Mesenteric fat pad (tissue), 1 donor: ENCODE measurements at regions not wholly inside any gene's neighbourhood (a gene's known extent, or its start where the extent isn't known, plus 50 kb on each side); places are given as distances from the start of the nearest gene placed in this dataset.
"Not testable (repeated sequence)": the region's sequence is repeated elsewhere in the genome, so short reads cannot be mapped to it uniquely, and the experiment has no call there.

Experiments used
- DNase-seq: peaks from one replicate; pipeline ENCODE4 v3.0.0-alpha.2; 2020; ENCODE audit warnings: low spot score
- donor health status: DM: yes; HTN: yes; CAD: no.

DNA sequence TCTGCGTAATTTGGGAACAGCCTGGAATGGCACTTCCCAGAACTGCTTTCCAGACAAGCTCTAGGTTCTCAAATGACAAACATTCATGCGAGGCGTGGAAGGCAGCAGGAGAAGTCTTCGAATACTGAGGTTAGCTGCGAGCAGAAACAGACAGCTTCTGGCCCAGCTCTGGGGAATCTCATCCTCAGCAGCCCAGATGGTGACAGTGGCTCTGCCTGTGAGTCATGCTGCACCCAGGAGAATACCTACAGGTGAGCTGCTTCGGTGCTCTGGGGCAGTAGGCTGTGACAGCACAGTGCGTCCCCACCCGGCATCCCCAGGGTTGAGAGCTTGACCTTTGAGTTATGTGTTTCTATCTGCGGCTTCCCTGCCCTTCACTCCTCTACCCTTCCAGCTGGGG, 258.6 kb downstream of the KLF13 start:
- DNase-seq = no peak

DNA sequence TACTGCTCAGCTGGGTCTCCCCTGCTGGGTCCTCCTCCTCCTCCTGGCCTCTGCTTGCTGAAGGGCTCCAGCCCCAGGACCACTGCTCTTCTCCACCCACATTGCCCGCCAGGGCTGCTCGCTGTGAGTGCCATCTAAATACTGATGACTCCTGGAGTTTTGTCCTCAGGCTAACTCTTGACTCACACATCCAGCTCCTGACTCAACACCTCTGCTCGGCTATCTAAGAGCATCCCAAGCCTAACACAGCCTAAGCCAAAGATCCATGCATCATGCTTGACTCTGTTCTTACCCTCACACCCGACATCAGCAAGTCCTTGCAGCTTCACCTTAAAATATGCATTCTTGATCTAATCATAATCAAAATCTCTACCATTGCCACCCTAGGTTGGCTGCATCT, 260.2 kb downstream of the KLF13 start:
- no peak for DNase-seq

GRCh38 chr15:31587583-31587982, 260.9 kb downstream of the KLF13 start:
- DNase-seq = no peak

DNA sequence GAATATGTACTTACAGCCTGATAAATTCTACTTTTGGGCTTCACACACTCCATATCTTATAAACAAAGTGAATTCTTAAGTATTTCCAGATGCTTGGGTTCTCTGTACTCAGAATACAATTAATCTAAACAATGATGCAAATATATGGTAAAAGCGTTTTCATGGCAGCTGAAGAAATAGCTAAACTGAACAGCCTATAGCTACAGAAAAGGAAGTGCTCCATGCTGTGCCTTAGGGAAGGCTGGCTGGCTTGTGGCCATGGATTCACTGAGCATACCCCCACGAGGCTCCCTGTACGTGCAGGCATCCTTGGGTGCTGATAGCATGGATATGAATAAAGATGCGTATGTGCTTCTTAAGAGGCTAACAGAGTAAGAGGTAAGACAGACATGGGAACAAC, 264.0 kb downstream of the KLF13 start:
- DNase-seq = no peak

DNA sequence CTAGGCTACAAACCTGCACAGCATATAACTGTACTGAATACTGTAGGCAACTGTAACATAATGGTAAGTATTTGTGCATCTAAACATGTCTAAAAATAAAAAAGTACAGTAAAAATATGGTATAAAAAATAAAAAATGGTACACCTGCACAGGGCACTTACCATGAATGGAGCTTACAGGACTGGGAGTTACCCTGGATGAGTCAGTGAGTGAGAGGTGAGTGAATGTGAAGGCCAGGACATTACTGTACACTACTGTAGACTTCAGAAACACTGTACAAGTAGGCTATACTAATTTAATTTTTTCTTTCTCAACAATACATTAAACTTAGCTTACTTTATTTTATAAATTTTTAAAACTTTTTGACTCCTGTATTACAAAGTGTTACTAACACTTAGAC, 265.3 kb downstream of the KLF13 start:
- DNase-seq = no peak

DNA sequence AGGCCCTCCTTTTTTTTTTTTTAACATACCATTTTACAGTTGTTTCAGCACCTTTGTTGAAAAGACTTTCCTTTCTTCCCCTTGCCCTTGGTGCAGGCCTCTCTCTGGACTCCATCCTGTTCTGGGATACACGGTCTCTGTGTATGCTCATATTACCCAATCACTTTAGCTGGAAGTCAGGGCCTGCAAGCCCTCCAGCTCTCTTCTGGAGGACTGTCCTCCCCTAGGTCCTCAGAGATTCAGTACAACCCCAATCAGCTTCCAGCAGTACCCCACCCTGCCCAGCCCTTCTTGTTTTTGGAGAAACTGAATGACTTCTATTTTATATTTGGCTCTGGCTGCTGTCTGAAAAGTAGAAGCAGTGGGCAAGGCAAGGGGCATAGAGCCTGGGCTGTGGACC, 270.8 kb downstream of the KLF13 start:
- no peak for DNase-seq

DNA sequence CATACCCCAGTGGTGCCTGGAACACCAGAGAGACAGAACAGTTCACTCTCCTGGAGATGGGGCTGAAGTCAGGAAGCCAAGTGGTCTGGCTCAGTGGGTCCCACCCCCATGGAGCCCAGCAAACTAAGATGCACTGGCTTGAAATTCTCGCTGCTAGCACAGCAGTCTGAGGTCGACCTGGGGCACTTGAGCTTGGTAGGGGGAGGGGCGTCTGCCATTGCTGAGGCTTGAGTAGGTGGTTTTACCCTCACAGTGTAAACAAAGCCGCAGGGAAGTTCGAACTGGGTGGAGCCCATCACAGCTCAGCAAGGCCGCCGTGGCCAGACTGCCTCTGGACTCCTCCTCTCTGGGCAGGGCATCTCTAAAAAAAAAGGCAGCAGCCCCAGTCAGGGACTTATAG, 272.0 kb downstream of the KLF13 start:
- no peak for DNase-seq

- no peak for DNase-seq
Observed at GRCh38 chr15:31605467-31605931, 278.9 kb downstream of the KLF13 start.

GRCh38 chr15:31606194-31606669, 279.6 kb downstream of the KLF13 start:
- DNase-seq = no peak

DNA sequence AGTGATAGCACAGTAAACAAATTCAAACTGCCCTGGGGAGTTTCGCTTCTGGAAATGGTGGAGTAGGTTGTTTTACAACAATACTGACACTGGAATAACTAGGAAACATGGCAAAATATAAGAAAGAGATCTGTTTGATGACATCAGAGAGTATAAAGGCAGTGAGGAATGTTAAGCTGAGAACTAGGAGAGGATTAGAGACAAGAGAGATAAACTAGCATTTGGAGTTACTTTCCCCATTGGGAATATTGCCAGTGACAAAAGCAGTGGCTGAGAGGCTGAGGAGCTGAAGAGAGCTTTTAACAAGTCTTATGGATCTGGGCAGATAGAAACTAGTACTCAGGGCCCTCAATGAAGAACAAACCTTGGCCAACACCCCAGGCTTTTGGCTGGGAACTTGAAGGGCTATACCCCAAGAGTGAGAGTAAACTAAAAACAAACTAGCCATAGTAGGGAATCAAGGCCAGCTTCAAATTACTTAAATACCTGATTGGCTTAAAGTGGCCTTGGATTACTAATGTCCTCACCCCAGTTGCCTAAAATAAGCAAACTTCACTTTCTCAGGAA, 280.4 kb downstream of the KLF13 start:
- DNase-seq = no peak

DNA sequence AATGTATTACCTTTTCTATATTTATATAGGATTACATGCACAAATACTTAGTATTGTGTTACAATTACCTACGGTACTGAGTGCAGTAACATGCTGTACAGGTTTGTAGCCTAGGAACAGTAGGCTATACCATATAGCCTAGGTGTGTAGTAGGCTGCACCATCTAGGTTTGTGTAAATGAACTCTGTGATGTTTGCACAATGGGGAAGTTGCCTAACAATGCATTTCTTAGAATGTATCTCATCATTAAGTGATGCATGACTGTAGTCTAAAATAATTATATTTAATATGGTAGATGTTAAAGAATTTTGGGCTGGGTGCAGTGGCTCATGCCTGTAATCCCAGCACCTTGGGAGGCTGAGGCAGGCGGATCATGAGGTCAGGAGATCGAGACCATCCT, 281.0 kb downstream of the KLF13 start:
- no peak for DNase-seq

- DNase-seq = no peak
Observed at GRCh38 chr15:31609258-31609681, 282.6 kb downstream of the KLF13 start.

DNA sequence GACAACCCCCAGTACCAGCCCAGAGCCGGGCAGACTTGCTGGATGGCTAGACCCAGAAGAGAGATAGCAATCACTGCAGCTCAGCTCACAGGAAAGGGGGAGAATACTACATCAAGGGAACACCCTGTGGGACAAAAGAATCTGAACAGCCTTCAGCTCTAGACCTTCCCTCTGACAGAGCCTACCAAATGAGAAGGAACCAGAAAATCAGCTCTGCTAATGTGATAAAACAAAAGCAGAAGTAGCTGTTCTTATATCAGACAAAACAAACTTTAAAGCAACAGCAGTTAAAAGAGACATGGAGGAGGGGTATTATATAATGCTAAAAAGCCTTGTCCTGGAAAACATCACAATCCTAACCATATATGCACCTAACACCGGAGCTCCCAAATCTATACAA, 283.3 kb downstream of the KLF13 start:
- DNase-seq = no peak

DNA sequence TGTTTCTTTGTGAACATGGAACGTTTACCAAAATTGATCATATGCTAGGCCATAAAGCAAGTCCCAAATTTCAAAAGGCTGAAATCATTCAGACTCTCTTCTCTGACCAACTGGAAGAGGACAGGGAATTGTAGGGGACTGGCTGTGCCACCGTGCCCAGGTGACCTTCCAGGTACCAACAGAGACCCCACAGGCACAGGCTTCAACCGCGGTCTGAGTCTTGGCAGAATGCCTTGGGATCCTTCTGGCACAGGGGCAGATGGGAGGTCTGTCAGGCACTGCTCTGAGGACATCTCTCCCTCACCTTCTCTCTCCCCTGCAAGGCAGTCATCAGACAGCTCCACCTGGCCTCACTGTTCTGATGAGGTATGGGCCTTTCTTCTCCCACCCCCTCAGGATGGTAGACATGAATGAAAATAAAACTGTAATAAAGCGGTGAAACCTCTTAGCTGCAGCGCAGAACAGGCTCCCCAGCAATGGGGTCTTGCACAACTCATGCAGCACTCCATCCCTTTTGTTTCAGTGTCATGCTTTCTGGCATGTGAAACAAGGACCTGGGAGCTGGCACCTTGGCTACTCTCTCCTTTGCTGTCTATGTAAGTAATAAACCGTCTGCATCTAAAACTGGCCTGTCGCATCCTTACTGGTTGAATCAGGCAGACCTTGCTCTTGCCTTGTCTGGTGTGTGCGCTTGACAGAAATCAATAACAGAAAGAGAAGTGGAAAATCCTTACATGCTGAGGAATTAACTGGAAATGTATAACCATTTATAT, 289.2 kb downstream of the KLF13 start:
- DNase-seq = no peak

DNA sequence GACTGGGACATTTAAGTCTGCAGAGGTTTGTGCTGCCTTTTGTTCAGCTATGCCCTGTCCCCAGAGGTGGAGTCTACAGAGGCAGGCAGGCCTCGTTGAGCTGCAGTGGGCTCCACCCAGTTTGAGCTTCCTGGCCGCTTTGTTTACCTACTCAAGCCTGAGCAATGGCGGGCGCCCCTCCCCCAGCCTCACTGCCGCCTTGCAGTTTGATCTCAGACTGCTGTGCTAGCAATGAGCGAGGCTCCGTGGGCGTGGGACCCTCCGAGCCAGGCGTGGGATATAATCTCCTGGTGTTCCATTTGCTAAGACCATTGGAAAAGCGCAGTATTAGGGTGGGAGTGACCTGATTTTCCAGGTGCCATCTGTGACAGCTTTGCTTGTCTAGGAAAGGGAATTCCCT, 296.7 kb downstream of the KLF13 start:
- not testable (repeated sequence) for DNase-seq

DNA sequence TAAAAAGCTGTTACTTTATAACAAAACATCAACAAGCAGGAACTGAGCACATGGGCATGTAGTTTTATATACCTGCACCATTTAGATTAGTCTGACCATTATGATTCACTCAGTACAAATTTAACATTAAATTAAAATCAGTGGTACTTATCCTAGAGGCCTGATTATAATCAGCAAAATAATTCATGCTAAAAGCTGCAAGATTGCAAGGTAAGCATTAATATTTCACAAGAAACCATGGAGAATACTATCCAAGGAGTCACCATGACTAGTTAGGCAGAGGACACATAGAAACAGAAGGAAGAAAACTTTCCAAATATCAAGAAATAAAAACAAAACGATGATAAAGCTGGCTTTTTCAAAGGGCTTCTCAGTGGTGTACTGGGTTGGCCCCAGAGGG, 297.5 kb downstream of the KLF13 start:
- DNase-seq = not testable (repeated sequence)

DNA sequence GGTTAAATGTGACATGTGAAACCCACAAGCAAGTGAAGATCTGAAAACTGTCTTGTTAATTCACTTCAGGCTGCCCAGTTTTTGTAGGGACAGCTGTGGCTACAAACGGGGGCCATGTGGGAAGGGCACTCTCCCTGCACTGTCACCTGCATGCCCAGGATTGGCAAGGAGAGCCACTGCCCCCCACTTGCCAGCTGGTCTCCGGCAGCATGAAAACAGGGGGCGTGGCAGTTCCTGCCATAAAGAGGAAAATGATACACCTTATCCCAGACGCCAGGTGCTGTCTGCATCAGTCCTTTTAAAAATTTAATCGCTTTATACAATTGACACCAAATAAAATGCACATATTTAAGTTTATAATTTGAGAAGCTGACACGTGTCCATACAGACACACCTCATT, 309.1 kb downstream of the KLF13 start:
- DNase-seq = not testable (repeated sequence)

DNA sequence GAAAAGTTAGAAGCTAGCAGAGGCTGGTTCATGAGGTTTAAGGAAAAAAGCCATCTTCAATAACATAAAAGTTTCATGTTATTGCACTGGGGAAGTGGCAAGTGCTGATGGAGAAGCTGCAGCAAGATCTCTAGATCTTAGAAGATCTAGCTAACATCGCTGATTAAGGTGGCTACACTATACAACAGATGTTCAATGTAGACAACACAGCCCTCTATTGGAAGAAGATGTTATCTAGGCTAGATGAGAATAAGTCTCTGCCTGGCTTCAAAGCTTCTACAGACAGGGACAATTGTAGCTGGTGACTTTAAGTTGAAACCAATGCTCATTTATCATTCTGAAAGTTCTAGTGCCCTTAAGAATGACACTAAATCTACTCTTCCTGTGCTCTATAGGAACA, 310.3 kb downstream of the KLF13 start:
- DNase-seq = not testable (repeated sequence)

DNA sequence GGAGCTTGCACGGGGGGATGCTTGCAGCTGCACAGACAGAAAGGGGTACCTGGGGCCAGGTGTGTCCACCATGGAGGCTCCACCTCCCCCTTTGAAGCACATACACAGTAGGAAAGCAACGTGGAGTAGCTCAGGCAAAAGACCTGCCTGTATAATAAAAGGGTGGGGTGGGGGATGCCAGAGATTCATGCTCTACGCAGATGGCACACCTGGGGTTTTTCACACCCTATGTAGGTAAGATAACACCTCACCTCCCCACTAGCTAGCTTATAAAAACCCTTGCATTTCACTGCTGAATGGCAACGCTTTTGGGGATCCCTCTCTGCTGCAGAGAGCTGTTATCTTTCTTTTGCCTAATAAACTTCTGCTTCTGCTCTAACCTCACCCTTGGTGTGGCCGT, 317.3 kb downstream of the KLF13 start:
- not testable (repeated sequence) for DNase-seq

- DNase-seq = not testable (repeated sequence)
Observed at GRCh38 chr15:31644761-31645160, 318.1 kb downstream of the KLF13 start.

GRCh38 chr15:31647337-31647826, 320.7 kb downstream of the KLF13 start:
- DNase-seq = not testable (repeated sequence)

DNA sequence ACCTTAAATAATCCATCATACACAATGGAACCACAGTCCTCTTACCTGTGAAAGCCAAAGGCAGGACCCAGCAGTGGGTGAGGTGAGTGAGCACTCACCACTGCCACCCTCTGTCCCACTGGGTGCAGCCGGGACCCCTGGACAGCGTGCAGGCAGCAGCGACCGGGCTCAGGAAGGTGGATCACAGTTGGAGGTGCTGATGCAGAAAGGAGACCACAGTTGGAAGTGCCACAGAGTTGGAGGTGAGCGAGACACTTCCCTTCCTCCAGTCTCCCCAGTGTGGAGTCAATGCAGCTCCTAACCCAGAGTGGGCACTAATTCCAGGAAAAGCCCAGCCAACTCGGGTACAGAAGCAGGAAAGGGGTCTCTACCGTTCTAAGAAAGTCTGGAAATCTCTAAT, 323.0 kb downstream of the KLF13 start:
- not testable (repeated sequence) for DNase-seq
